ENCODE measurements at regions not wholly inside any gene's neighbourhood (a gene's known extent, or its start where the extent isn't known, plus 50 kb on each side); places are given as distances from the start of the nearest gene placed in this dataset.

DNA sequence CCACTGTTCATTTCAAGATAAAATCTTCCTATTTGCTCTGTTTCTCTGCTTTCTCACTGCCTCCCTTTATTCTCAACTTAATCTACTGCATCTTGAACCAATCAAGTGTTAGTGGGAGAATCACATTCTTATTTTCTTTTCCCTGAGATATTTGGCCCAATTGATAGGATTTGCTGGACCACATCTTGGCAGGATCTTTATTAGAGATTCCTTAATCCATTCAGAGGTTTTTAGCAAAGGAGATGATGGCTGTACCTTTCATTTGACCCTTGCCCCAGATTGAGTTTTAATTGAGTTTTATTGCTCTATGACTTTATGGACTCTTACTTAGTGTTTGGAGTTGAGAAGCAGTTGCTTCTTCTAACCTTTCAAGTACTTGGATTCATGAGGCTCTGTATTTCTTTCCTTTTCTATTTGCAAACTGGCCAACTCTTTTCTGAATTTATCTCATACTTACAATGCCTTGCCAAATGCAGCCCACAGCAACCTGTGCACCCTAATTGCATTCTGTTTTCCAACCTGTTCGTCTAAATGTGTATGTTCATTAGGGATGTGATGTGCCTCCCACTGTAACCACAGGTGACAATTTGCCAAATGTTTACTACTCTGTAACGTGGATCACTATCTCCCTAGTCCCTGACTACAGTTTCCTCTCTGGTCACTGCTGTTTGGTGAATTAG is 274.8 kb upstream of the KAZN start:
- Histone ChIP-seq H3K27ac (no peak overlapping the region), H4K20me1 (ENCODE audit: insufficient read depth, poor library complexity, severe bottlenecking) (no peaks in the 10 kb centered on the region), H3K79me2 (no peaks in the 10 kb centered on the region), H3K9me2 (replicated peaks; ENCODE audit: insufficient read depth) (no peaks in the 10 kb centered on the region), H3K4me2 (no peak overlapping the region), H3K36me3 (replicated peaks; ENCODE audit: insufficient read depth, low read depth) (no peaks in the 10 kb centered on the region), H3K9me3 (ENCODE audit: low read depth) (no peaks in the 10 kb centered on the region), H3K4me1 (ENCODE audit: insufficient read depth) (no peaks in the 10 kb centered on the region), H2AFZ (no peak overlapping the region), H3K27me3 (no peaks in the 10 kb centered on the region), H3K4me3 (no peak overlapping the region)
- TF ChIP-seq EZH2 (IDR thresholded peaks at IDR 0.05; ENCODE audit: borderline replicate concordance) (no peak), EZH2phosphoT487 (IDR thresholded peaks at IDR 0.05; ENCODE audit: low read depth, severe bottlenecking, unreplicated experiment) (no peak)
- TF ChIP-seq, protein P1, sequence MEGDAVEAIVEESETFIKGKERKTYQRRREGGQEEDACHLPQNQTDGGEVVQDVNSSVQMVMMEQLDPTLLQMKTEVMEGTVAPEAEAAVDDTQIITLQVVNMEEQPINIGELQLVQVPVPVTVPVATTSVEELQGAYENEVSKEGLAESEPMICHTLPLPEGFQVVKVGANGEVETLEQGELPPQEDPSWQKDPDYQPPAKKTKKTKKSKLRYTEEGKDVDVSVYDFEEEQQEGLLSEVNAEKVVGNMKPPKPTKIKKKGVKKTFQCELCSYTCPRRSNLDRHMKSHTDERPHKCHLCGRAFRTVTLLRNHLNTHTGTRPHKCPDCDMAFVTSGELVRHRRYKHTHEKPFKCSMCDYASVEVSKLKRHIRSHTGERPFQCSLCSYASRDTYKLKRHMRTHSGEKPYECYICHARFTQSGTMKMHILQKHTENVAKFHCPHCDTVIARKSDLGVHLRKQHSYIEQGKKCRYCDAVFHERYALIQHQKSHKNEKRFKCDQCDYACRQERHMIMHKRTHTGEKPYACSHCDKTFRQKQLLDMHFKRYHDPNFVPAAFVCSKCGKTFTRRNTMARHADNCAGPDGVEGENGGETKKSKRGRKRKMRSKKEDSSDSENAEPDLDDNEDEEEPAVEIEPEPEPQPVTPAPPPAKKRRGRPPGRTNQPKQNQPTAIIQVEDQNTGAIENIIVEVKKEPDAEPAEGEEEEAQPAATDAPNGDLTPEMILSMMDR (IDR thresholded peaks at IDR 0.05; ENCODE audit: poor library complexity): no peak
- no peak for DNase-seq (ENCODE audit: low spot score)
- WGBS (ENCODE audit: low lambda C conversion rate, missing lambda C conversion rate): 84% methylated on average over 2 of the region's 2 CpGs

DNA sequence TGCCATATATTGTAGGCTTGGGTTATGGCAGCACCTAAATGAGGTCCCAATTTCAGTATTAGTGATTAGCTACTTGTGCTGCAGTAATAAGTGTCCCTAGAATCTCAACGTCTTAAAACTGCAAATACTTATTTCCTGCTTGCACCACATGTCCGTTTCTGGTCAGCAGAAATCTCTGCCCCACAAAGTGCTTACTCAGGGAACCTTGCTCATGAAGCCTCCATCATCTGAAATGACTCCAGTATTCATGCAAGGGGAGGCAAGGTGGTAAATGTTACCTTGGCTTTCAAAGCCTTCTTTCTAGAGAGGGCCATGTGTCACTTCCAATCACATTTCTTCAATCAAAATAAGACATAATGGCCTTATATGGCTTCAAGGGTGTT is 274.2 kb upstream of the KAZN start:
- TF ChIP-seq EZH2phosphoT487 (IDR thresholded peaks at IDR 0.05; ENCODE audit: low read depth, severe bottlenecking, unreplicated experiment) (no peak), EZH2 (IDR thresholded peaks at IDR 0.05; ENCODE audit: borderline replicate concordance) (no peak)
- TF ChIP-seq, protein P1 (IDR thresholded peaks at IDR 0.05; ENCODE audit: poor library complexity): no peak
- H3K79me2 ChIP-seq: no peaks in the 10 kb centered on the region
- no peak overlapping the region for H3K4me3 ChIP-seq
- no peak for DNase-seq (ENCODE audit: low spot score)
- no peaks in the 10 kb centered on the region for H3K9me2 ChIP-seq (replicated peaks; ENCODE audit: insufficient read depth)
- H4K20me1 ChIP-seq (ENCODE audit: insufficient read depth, poor library complexity, severe bottlenecking): no peaks in the 10 kb centered on the region
- H3K4me1 ChIP-seq (ENCODE audit: insufficient read depth): no peaks in the 10 kb centered on the region
- H3K9me3 ChIP-seq (ENCODE audit: low read depth): no peaks in the 10 kb centered on the region
- no peak overlapping the region for H2AFZ ChIP-seq
- H3K36me3 ChIP-seq (replicated peaks; ENCODE audit: insufficient read depth, low read depth): no peaks in the 10 kb centered on the region
- 75% methylated on average over 2 of the region's 2 CpGs for WGBS (ENCODE audit: low lambda C conversion rate, missing lambda C conversion rate)
- H3K4me2 ChIP-seq: no peak overlapping the region
- no peak overlapping the region for H3K27ac ChIP-seq
- H3K27me3 ChIP-seq: no peaks in the 10 kb centered on the region

DNA sequence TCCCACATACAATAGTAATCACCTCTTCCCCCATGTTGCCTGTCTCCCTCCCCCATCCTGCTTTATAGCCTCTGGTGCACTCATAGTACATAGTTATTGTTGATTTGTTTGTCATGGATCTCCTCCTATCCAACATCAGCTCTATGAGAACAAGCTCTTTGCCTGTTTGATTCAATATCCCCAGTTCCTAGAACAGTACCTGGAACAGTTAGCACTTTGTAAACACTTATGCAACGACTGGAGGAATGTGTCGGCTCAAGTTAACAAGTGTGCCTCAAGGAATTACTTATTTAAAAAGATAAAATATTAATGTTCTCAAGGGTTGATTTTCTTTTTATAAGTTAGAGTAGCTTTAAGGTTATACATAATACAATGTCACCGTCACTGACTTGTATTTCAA is 271.6 kb upstream of the KAZN start:
- no peak for DNase-seq (ENCODE audit: low spot score)
- H3K9me3 ChIP-seq (ENCODE audit: low read depth): no peaks in the 10 kb centered on the region
- no peaks in the 10 kb centered on the region for H3K4me1 ChIP-seq (ENCODE audit: insufficient read depth)
- H3K4me3 ChIP-seq: no peak overlapping the region
- H3K79me2 ChIP-seq: no peaks in the 10 kb centered on the region
- no peak overlapping the region for H3K27ac ChIP-seq
- no peaks in the 10 kb centered on the region for H3K36me3 ChIP-seq (replicated peaks; ENCODE audit: insufficient read depth, low read depth)
- TF ChIP-seq EZH2phosphoT487 (IDR thresholded peaks at IDR 0.05; ENCODE audit: low read depth, severe bottlenecking, unreplicated experiment) (no peak), EZH2 (IDR thresholded peaks at IDR 0.05; ENCODE audit: borderline replicate concordance) (no peak)
- TF ChIP-seq, protein P1 (IDR thresholded peaks at IDR 0.05; ENCODE audit: poor library complexity): no peak
- H2AFZ ChIP-seq: no peak overlapping the region
- no peaks in the 10 kb centered on the region for H4K20me1 ChIP-seq (ENCODE audit: insufficient read depth, poor library complexity, severe bottlenecking)
- 78% methylated on average over 3 of the region's 3 CpGs for WGBS (ENCODE audit: low lambda C conversion rate, missing lambda C conversion rate)
- H3K27me3 ChIP-seq: no peaks in the 10 kb centered on the region
- no peaks in the 10 kb centered on the region for H3K9me2 ChIP-seq (replicated peaks; ENCODE audit: insufficient read depth)
- no peak overlapping the region for H3K4me2 ChIP-seq

Data from hepatocyte (in vitro differentiated cells).